Esophagus (tissue), 2 donors: ENCODE measurements at regions not wholly inside any gene's neighbourhood (a gene's known extent, or its start where the extent isn't known, plus 50 kb on each side); places are given as distances from the start of the nearest gene placed in this dataset.

Source experiments
- H3K27ac ChIP-seq, 2 donors: one replicate each; pipeline ENCODE4 v1.5.1; 2013; ENCODE audit warnings: low read depth in 2 of 2, mild to moderate bottlenecking in 2 of 2, inconsistent platforms in 1 of 2, low read length in 1 of 2, moderate library complexity in 1 of 2
- H3K27me3 ChIP-seq, 2 donors: one replicate each; pipeline ENCODE4 v1.6.1; 2013; ENCODE audit warnings: low read length in 2 of 2, control low read depth in 1 of 2, mild to moderate bottlenecking in 1 of 2; ENCODE audit not compliant: insufficient read depth in 2 of 2, control insufficient read depth in 1 of 2
- H3K36me3 ChIP-seq, 2 donors: one replicate each; pipeline ENCODE4 v1.6.1; 2013; ENCODE audit warnings: low read length in 1 of 2; ENCODE audit not compliant: control insufficient read depth in 2 of 2, insufficient read depth in 2 of 2
- H3K4me1 ChIP-seq, 2 donors: one replicate each; pipeline ENCODE4 v1.6.1; 2013; ENCODE audit warnings: low read length in 1 of 2; ENCODE audit not compliant: control insufficient read depth in 2 of 2, insufficient read depth in 2 of 2
- H3K4me3 ChIP-seq, 2 donors: one replicate each; pipeline ENCODE4 v1.5.1; 2013; ENCODE audit warnings: low read length in 2 of 2, mild to moderate bottlenecking in 2 of 2, low read depth in 1 of 2, moderate library complexity in 1 of 2
- H3K9me3 ChIP-seq, 2 donors: one replicate each; pipeline ENCODE4 v1.6.1; 2013; ENCODE audit warnings: mild to moderate bottlenecking in 2 of 2, low read depth in 1 of 2, low read length in 1 of 2, moderate library complexity in 1 of 2; ENCODE audit not compliant: control insufficient read depth in 2 of 2, insufficient read depth in 1 of 2
- WGBS, 2 donors: extraction: QIAGEN DNeasy Blood & Tissue Kit; methylation state at CpG; one replicate each; pipeline ENCODE4 v1.1.7; 2013; 5-methylcytosine and 5-hydroxymethylcytosine counted together
- donor health status: healthy with polysubstance abuse.
- donor health status: Bipolar disorder and iron deficiency.

DNA sequence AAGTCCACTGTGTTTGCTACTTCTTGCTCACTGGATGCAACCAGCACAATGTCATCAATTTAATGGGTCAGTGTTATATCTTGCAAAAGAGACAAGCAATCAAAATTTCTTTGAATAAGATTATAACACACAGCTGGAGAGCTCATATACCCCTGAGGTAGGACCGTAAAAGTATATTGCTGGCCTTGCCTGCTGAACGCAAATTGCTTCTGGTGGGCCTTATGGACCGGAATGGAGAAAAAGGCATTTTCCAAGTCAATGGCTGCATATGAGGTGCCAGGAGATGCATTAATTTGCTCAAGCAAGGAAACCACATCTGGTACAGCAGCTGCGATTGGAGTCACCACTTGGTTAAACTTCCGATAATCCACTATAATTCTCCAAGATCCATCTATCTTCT lies 119.1 kb downstream of the ZNF280B start:
- Histone ChIP-seq H3K4me1 (no peaks in the 10 kb centered on the region), H3K9me3 (peaks cover 0 to 3% of the 10 kb centered on the region in 2 donors), H3K36me3 (no peaks in the 10 kb centered on the region), H3K4me3 (no peak overlapping the region), H3K27ac (no peak overlapping the region), H3K27me3 (no peaks in the 10 kb centered on the region)
- WGBS, 2 donors: 92 to 95% methylated on average over 5 of the region's 5 CpGs

GRCh38 chr22:22390989-22391388 lies 117.6 kb downstream of the ZNF280B start:
- H3K36me3 ChIP-seq: no peaks in the 10 kb centered on the region
- WGBS, 2 donors: 80 to 83% methylated on average over 4 of the region's 4 CpGs
- peaks cover 0 to 3% of the 10 kb centered on the region in 2 donors for H3K9me3 ChIP-seq
- no peaks in the 10 kb centered on the region for H3K27me3 ChIP-seq
- H3K27ac ChIP-seq: no peak overlapping the region
- H3K4me3 ChIP-seq: no peak overlapping the region
- no peaks in the 10 kb centered on the region for H3K4me1 ChIP-seq

DNA sequence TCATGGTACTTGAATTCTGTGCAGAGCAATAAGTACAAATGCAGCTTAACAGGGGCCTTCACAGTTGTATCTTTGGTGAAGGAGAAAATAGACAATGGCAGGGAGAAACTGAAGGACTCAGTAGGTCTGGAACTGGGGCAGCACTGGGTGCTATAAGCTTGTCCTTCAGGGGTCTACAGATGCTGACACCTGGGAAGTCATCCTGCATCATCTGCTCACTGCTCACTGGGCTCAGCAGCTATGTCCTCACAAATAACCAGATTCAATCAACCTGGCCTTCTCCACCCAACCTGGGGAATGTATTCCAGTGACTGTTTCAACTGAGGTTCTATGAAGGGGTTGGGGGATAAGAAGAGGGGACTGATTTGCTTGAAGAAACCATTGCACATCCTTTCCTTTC lies 117.0 kb downstream of the ZNF280B start:
- Histone ChIP-seq H3K36me3 (no peaks in the 10 kb centered on the region), H3K4me3 (no peak overlapping the region), H3K9me3 (peaks cover 0 to 3% of the 10 kb centered on the region in 2 donors), H3K27me3 (no peaks in the 10 kb centered on the region), H3K4me1 (no peaks in the 10 kb centered on the region), H3K27ac (no peak overlapping the region)

- 62 to 70% methylated on average over 4 of the region's 4 CpGs for WGBS, 2 donors
- no peaks in the 10 kb centered on the region for H3K27me3 ChIP-seq
- H3K27ac ChIP-seq: no peak overlapping the region
- H3K9me3 ChIP-seq: peaks cover 0 to 3% of the 10 kb centered on the region in 2 donors
- no peak overlapping the region for H3K4me3 ChIP-seq
- H3K4me1 ChIP-seq: no peaks in the 10 kb centered on the region
- no peaks in the 10 kb centered on the region for H3K36me3 ChIP-seq
These were observed 116.4 kb downstream of the ZNF280B start for GRCh38 chr22:22392131-22392530.

GRCh38 chr22:22394591-22394990 lies 114.0 kb downstream of the ZNF280B start:
- peaks cover 0 to 4% of the 10 kb centered on the region in 2 donors for H3K4me1 ChIP-seq
- H3K4me3 ChIP-seq: no peak overlapping the region
- peaks cover 0 to 3% of the 10 kb centered on the region in 2 donors for H3K9me3 ChIP-seq
- H3K36me3 ChIP-seq: no peaks in the 10 kb centered on the region
- WGBS, 2 donors: 77 to 80% methylated on average over 1 of the region's 1 CpG
- no peaks in the 10 kb centered on the region for H3K27me3 ChIP-seq
- no peak overlapping the region for H3K27ac ChIP-seq

DNA sequence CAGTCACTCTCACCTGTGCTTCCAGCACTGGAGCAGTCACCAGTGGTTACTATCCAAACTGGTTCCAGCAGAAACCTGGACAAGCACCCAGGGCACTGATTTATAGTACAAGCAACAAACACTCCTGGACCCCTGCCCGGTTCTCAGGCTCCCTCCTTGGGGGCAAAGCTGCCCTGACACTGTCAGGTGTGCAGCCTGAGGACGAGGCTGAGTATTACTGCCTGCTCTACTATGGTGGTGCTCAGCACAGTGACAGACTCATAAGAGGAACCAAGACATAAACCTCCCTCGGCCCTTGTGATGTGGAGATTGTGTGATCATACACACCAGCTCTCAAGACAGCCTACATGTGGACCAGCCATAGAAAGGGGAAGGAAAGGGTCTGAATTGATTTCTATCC lies 113.3 kb downstream of the ZNF280B start:
- 38 to 47% methylated on average over 3 of the region's 3 CpGs for WGBS, 2 donors
- Histone ChIP-seq H3K9me3 (peaks cover 0 to 3% of the 10 kb centered on the region in 2 donors), H3K4me1 (peaks cover 0 to 4% of the 10 kb centered on the region in 2 donors), H3K4me3 (no peak overlapping the region), H3K36me3 (no peaks in the 10 kb centered on the region), H3K27ac (no peak overlapping the region), H3K27me3 (no peaks in the 10 kb centered on the region)

DNA sequence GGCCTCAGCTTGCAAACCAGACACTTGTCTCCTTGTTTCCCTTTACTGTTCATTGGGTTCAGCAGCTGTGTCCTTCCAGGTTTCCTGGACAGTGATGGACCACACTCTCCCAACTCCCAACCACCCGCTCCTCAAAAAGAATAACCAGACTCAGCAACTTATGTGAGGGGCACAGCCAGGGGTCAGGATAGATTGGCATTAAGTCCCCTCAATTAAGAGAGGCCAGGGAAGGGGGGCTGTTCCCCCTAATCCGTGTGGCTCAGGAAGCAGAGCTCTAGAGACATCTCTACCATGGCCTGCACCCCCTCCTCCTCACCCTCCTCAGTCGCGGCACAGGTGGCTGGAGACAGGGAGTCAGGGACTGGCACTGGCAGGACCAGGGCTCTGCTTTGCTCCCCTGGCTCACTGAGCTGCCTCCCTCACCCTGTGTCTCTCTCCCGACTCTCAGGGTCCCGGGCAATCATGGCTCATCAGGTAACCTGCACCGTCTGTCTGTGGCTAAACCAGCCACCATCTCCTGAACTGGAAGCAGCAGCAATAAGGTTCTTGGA lies 111.7 kb downstream of the ZNF280B start:
- Histone ChIP-seq H3K27me3 (no peaks in the 10 kb centered on the region), H3K27ac (no peak overlapping the region), H3K36me3 (no peaks in the 10 kb centered on the region), H3K4me1 (peaks cover 0 to 4% of the 10 kb centered on the region in 2 donors), H3K4me3 (no peak overlapping the region), H3K9me3 (peaks cover 0 to 3% of the 10 kb centered on the region in 2 donors)
- WGBS, 2 donors: 67 to 68% methylated on average over 6 to 7 of the region's 7 CpGs

DNA sequence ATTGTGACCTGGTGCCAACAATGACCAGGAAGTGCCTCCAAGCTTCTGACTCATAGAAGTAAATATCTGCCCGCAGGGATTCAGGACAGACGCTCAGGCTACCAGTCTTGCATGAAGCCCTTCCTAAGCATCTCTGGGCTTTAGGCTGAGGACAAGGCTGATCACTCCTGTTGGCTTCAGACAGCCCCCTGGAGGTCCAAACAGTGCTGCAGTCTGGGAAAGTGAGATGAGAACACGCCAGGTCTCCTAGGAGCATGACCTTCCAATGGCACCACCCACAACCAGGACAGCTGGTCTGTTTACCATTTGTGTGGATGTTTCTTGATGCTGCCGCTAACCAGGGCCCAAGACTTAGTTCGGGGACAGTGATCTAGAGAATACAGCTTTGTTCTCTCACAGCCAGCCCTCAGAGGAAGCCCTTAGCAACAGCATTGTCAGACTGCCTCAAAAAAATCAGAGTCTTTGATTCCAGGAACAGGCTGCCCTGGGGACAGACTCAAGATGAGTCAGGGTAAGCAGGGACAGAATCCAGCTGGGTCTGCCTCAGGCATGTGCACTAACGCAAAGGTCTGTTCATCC lies 111.2 kb downstream of the ZNF280B start:
- H3K4me1 ChIP-seq: peaks cover 0 to 4% of the 10 kb centered on the region in 2 donors
- H3K9me3 ChIP-seq: no peaks in the 10 kb centered on the region
- no peak overlapping the region for H3K4me3 ChIP-seq
- 25 to 42% methylated on average over 6 of the region's 6 CpGs for WGBS, 2 donors
- H3K27ac ChIP-seq: no peak overlapping the region
- no peaks in the 10 kb centered on the region for H3K36me3 ChIP-seq
- H3K27me3 ChIP-seq: no peaks in the 10 kb centered on the region

DNA sequence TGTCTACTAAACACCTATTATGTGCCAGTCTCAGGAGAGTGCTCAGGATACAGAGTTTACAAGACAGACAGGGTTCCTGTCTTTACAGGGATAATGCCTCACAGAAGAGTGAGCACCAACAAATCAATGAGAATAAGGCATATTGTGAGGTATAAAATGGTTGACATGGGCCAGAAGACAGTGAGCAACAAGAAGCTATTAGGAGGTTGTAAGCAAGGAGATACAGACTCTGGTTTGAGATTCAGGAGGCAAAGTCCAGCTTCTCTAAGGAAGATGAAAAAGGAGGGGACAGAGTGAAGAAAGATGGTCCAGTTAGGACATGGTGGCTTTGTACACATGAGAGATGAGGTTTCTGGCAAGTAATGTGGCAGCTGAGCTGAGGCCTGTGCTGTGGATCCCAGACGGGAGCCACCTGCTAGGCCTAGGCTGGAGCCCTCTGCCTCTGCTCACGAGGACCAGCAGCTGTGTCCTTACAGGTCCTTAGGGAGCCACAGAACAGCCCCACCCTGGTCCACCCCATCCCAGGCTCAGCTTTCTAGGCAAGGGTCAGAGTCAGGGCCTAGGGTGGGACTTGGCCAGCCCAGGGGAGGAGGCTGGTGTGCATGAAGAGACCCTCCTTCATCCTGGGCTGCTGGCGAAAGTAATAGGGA lies 110.5 kb downstream of the ZNF280B start:
- H3K4me3 ChIP-seq: no peak overlapping the region
- H3K27ac ChIP-seq: no peak overlapping the region
- H3K9me3 ChIP-seq: no peaks in the 10 kb centered on the region
- no peaks in the 10 kb centered on the region for H3K36me3 ChIP-seq
- peaks cover 0 to 4% of the 10 kb centered on the region in 2 donors for H3K4me1 ChIP-seq
- no peaks in the 10 kb centered on the region for H3K27me3 ChIP-seq
- WGBS, 2 donors: 61 to 76% methylated on average over 3 of the region's 3 CpGs
